Uterus (tissue), 2 donors: ENCODE measurements at regions not wholly inside any gene's neighbourhood (a gene's known extent, or its start where the extent isn't known, plus 50 kb on each side); places are given as distances from the start of the nearest gene placed in this dataset.

ENCODE experiments used
- CTCF ChIP-seq, 4 experiments: fragments of 200-600 bp in 2 of 4; fragments of 450-650 bp in 2 of 4; sonication (generic) in 2 of 4; IDR thresholded peaks; one replicate each; pipeline ENCODE4 v1.5.1; 2016 to 2019; ENCODE audit warnings: antibody characterized with exemption in 4 of 4, mild to moderate bottlenecking in 2 of 4, moderate library complexity in 1 of 4
- POLR2A ChIP-seq, 2 donors: fragments of 450-650 bp; IDR thresholded peaks; one replicate each; pipeline ENCODE4 v1.6.1; 2016; ENCODE audit warnings: antibody characterized with exemption in 2 of 2, mild to moderate bottlenecking in 1 of 2, moderate library complexity in 1 of 2

GRCh38 chr18:55696811-55697210, 108.8 kb upstream of the TCF4 start:
- no peak for TF ChIP-seq POLR2A (IDR thresholded peaks at IDR 0.05)
- TF ChIP-seq CTCF (IDR thresholded peaks at IDR 0.05), result no peak
